Liver (tissue), 7 donors: ENCODE measurements at regions not wholly inside any gene's neighbourhood (a gene's known extent, or its start where the extent isn't known, plus 50 kb on each side); places are given as distances from the start of the nearest gene placed in this dataset.
"Not testable (repeated sequence)": the region's sequence is repeated elsewhere in the genome, so short reads cannot be mapped to it uniquely, and the experiment has no call there.

Experiments used
- DNase-seq: peaks from one replicate; pipeline ENCODE4 v3.0.0-alpha.2; 2017; ENCODE audit warnings: low spot score
- H3K27ac ChIP-seq, 2 donors: one replicate each; pipeline ENCODE4 v1.7.0; 2013; ENCODE audit warnings: inconsistent platforms in 2 of 2, low read length in 2 of 2, control low read depth in 1 of 2, low read depth in 1 of 2, mild to moderate bottlenecking in 1 of 2
- H3K27me3 ChIP-seq, 4 donors: one replicate each; pipeline versions ENCODE4 v1.6.1 to v1.7.0; 2013; ENCODE audit warnings: low read length in 3 of 4, inconsistent platforms in 1 of 4, mild to moderate bottlenecking in 1 of 4, moderate library complexity in 1 of 4; ENCODE audit not compliant: control insufficient read depth in 4 of 4, insufficient read depth in 4 of 4
- H3K36me3 ChIP-seq, 4 donors: one replicate each; pipeline versions ENCODE4 v1.6.1 to v1.7.0; 2013; ENCODE audit warnings: low read length in 3 of 4, mild to moderate bottlenecking in 3 of 4, low read depth in 1 of 4, moderate library complexity in 1 of 4; ENCODE audit not compliant: control insufficient read depth in 4 of 4, insufficient read depth in 3 of 4
- H3K4me1 ChIP-seq, 4 donors: one replicate each; pipeline versions ENCODE4 v1.6.1 to v1.7.0; 2013; ENCODE audit warnings: low read length in 3 of 4, mild to moderate bottlenecking in 3 of 4, moderate library complexity in 1 of 4; ENCODE audit not compliant: control insufficient read depth in 4 of 4, insufficient read depth in 4 of 4
- H3K4me3 ChIP-seq, 3 donors: one replicate each; pipeline versions ENCODE4 v1.6.1 to v1.7.0; 2013; ENCODE audit warnings: low read length in 3 of 3, control low read depth in 1 of 3, low read depth in 1 of 3, mild to moderate bottlenecking in 1 of 3
- H3K9ac ChIP-seq, 2 donors: one replicate each; pipeline ENCODE4 v1.7.0; 2013; ENCODE audit warnings: low read length in 2 of 2, mild to moderate bottlenecking in 2 of 2, moderate library complexity in 2 of 2, control low read depth in 1 of 2, low read depth in 1 of 2
- H3K9me3 ChIP-seq, 4 donors: one replicate each; pipeline versions ENCODE4 v1.6.1 to v1.7.0; 2013; ENCODE audit warnings: low read length in 3 of 4; ENCODE audit not compliant: control insufficient read depth in 4 of 4
- FOXA1 ChIP-seq: IDR thresholded peaks from 2 replicates; pipeline ENCODE4 v1.6.1; 2016; ENCODE audit warnings: antibody characterized with exemption
- FOXA2 ChIP-seq: IDR thresholded peaks from 2 replicates; pipeline ENCODE4 v1.6.1; 2016; ENCODE audit warnings: antibody characterized with exemption
- GABPA ChIP-seq, 2 donors: IDR thresholded peaks in 1 of 2; conservative IDR thresholded peaks in 1 of 2; 2 replicates each; pipeline ENCODE4 v1.6.1; 2016; ENCODE audit warnings: antibody characterized with exemption in 2 of 2, mild to moderate bottlenecking in 1 of 2, moderate library complexity in 1 of 2
- NR2F2 ChIP-seq: IDR thresholded peaks from 2 replicates; pipeline ENCODE4 v1.6.1; 2016; ENCODE audit warnings: antibody characterized with exemption
- RXRA ChIP-seq, 2 donors: IDR thresholded peaks; 2 replicates each; pipeline ENCODE4 v1.6.1; 2017 to 2018; ENCODE audit warnings: antibody characterized with exemption in 2 of 2, mild to moderate bottlenecking in 1 of 2
- SP1 ChIP-seq: IDR thresholded peaks from 2 replicates; pipeline ENCODE4 v1.6.1; 2018; ENCODE audit warnings: antibody characterized with exemption, mild to moderate bottlenecking
- YY1 ChIP-seq: IDR thresholded peaks from 2 replicates; pipeline ENCODE4 v1.6.1; 2016; ENCODE audit warnings: antibody characterized with exemption, mild to moderate bottlenecking
- WGBS: extraction: QIAGEN DNeasy Blood & Tissue Kit; methylation state at CpG from one replicate; pipeline ENCODE4 v1.1.7; 2013; 5-methylcytosine and 5-hydroxymethylcytosine counted together
- TF ChIP-seq, protein P1 (sequence below): IDR thresholded peaks from 2 replicates; pipeline ENCODE4 v1.6.1; 2016; ENCODE audit warnings: antibody characterized with exemption, mild to moderate bottlenecking
- donor health status: healthy.
- donor health status: healthy.
- donor health status: healthy.
- donor health status: healthy.

DNA sequence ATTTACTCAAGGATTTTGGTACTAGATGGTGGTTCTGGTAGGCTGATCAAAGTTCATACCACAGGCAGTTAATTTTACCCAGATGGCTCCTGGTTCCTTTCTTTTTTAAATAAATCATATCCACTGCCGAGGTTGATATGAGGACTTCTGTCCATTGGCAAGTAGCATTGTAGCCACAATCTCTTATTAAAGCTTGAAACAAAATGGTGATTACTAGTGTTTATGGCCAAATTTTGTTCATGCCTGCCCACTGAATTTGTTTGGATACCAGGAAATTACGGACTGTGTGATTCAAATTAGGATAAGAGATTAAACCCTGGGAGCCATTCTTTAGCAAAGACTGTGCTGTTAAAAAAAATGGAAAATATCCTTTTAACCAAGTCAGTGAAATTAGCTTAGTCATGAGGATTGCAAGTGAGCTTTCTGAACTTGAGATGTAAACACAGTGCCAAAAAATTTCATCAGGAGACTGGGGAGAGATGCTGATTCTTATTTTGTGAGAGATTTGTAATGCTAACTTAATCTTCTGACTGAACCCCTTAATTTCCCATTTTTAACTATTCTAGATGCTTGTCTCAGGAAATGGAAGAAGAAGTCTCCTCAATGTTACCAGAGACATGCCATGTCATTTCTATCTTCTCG lies 893.5 kb upstream of the ADAMTS5 start:
- H3K27ac ChIP-seq, H3K9ac ChIP-seq, H3K4me3 ChIP-seq, DNase-seq, H3K27me3 ChIP-seq, H3K9me3 ChIP-seq, H3K36me3 ChIP-seq, H3K4me1 ChIP-seq: not testable (repeated sequence)
- 76% methylated on average over 3 of the region's 3 CpGs for WGBS

DNA sequence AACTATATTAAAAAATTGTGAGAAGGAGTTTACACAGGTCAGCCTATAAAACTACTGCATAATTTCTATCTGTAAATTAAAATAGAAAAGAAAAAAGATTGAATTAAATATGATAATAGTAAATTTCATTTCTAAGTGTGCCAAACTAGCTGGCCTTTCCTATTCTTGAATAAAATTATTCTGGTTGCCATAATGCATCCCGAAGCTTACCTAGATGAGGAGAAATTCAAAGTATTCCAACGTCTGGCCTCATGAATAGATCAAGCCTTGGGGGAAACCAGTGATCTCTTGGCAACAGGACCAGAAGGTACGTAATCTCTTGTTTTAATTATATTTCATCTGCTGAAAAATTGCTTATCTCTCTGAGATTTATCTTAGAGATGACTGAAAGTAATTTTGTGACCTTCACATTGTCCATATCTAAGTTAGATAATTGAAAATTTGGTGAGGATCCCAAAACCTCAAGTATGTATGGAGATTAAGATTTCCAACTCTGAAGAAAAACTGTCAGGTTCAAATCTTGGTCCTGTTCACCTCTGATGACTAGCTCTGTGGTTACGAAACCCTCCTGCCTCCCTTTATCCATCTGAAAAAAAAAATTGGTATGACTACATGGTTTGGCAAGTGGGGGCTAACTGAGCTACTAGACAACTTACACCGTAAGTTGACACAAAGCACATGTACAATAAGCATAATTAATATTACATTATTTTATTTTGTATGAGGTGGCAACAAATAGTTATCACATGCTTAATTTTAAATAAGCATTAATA lies 891.4 kb upstream of the ADAMTS5 start:
- not testable (repeated sequence) for H3K9ac ChIP-seq, H3K27ac ChIP-seq, H3K9me3 ChIP-seq, H3K36me3 ChIP-seq, H3K4me3 ChIP-seq, H3K27me3 ChIP-seq, H3K4me1 ChIP-seq, DNase-seq
- 92% methylated on average over 5 of the region's 5 CpGs for WGBS

DNA sequence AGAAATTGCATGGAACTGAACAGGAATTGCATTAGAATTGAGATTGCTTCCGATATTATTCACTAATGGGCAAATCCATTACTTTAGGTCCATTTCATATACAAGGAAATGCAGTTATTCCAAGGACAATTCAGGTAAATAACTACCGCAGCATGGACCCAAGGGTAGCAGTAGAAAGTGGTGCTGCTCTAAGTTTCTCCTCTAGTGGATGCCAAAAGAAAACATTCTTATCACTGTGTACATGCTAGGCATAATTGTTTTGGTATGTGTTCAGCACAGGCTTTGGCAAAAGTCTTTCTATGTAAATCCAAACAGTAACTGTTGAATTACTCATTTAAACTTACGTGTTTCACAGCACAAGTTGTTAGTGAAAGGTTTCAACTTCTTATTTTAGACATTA lies 890.1 kb upstream of the ADAMTS5 start:
- not testable (repeated sequence) for H3K9me3 ChIP-seq, H3K4me1 ChIP-seq, H3K27me3 ChIP-seq, H3K27ac ChIP-seq, H3K9ac ChIP-seq, H3K36me3 ChIP-seq, H3K4me3 ChIP-seq, DNase-seq
- 56% methylated on average over 3 of the region's 3 CpGs for WGBS

DNA sequence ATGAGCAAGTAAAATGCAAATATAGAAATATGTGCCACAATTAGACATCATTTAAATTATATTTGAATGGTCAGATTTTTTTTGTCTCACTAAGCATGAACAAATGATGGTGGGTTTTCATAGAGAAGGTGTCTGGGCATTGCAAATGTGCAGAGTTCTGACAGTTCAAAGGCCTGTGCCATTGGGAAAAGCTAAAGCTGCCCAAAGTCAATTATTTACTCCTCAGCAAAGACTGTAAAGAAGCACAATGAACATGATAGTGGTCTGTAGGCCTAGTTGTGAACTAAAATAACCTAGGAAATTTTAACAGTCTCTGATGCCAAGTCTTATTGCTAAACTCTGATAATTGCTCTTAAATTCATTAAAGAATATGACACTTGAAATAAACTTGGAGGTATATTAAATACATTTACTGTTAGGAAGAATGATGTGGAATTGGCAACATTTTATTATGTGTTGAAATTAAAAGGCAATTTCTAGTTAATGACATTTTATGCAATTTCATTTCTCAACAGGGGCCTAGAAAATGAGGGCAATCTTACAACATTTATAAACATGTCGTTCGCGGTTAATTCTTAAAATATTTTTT lies 874.3 kb upstream of the ADAMTS5 start:
- H3K9ac ChIP-seq, result no peak overlapping the region
- no peak overlapping the region for H3K4me3 ChIP-seq
- no peak for DNase-seq
- H3K27me3 ChIP-seq, result no peaks in the 10 kb centered on the region
- no peaks in the 10 kb centered on the region for H3K36me3 ChIP-seq
- WGBS, result 51% methylated on average over 3 of the region's 3 CpGs
- no peaks in the 10 kb centered on the region for H3K9me3 ChIP-seq
- no peak for TF ChIP-seq FOXA1
- no peak for TF ChIP-seq RXRA (IDR thresholded peaks at IDR 0.05)
- no peak for TF ChIP-seq FOXA2
- no peak for TF ChIP-seq YY1
- no peak for TF ChIP-seq SP1
- TF ChIP-seq, protein P1, sequence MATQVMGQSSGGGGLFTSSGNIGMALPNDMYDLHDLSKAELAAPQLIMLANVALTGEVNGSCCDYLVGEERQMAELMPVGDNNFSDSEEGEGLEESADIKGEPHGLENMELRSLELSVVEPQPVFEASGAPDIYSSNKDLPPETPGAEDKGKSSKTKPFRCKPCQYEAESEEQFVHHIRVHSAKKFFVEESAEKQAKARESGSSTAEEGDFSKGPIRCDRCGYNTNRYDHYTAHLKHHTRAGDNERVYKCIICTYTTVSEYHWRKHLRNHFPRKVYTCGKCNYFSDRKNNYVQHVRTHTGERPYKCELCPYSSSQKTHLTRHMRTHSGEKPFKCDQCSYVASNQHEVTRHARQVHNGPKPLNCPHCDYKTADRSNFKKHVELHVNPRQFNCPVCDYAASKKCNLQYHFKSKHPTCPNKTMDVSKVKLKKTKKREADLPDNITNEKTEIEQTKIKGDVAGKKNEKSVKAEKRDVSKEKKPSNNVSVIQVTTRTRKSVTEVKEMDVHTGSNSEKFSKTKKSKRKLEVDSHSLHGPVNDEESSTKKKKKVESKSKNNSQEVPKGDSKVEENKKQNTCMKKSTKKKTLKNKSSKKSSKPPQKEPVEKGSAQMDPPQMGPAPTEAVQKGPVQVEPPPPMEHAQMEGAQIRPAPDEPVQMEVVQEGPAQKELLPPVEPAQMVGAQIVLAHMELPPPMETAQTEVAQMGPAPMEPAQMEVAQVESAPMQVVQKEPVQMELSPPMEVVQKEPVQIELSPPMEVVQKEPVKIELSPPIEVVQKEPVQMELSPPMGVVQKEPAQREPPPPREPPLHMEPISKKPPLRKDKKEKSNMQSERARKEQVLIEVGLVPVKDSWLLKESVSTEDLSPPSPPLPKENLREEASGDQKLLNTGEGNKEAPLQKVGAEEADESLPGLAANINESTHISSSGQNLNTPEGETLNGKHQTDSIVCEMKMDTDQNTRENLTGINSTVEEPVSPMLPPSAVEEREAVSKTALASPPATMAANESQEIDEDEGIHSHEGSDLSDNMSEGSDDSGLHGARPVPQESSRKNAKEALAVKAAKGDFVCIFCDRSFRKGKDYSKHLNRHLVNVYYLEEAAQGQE, result no peak
- TF ChIP-seq GABPA (IDR thresholded peaks at IDR 0.05 in 1 of 2, conservative IDR thresholded peaks at IDR 0.05 in 1 of 2), result no peak
- no peak for TF ChIP-seq NR2F2
- no peaks in the 10 kb centered on the region for H3K4me1 ChIP-seq
- H3K27ac ChIP-seq, result no peak overlapping the region
